GM12878 (cell line): ENCODE measurements at regions not wholly inside any gene's neighbourhood (a gene's known extent, or its start where the extent isn't known, plus 50 kb on each side); places are given as distances from the start of the nearest gene placed in this dataset.

ENCODE experiments used
- ETV6 ChIP-seq, 2 experiments: fragments of 450-650 bp in 1 of 2; IDR thresholded peaks in 1 of 2; conservative IDR thresholded peaks in 1 of 2; 2 replicates each; pipeline ENCODE4 v1.6.1; 2014; ENCODE audit warnings: antibody characterized with exemption in 1 of 2, borderline replicate concordance in 1 of 2, low read depth in 1 of 2, mild to moderate bottlenecking in 1 of 2, moderate library complexity in 1 of 2
- NR2C1 ChIP-seq: fragments of 450-650 bp; IDR thresholded peaks from 2 replicates; pipeline ENCODE4 v1.6.1; 2017; ENCODE audit warnings: antibody characterized with exemption, mild to moderate bottlenecking, moderate library complexity
- POLR2AphosphoS5 ChIP-seq: IDR thresholded peaks from 2 replicates; pipeline ENCODE4 v1.6.1; 2011; ENCODE audit warnings: mild to moderate bottlenecking, low read length, inconsistent platforms
- TF ChIP-seq, protein P1 (sequence below): fragments of 450-650 bp; IDR thresholded peaks from 2 replicates; pipeline ENCODE4 v1.6.1; 2014; ENCODE audit warnings: mild to moderate bottlenecking
- TF ChIP-seq, protein P2 (sequence below), 3 experiments: IDR thresholded peaks in 2 of 3; conservative IDR thresholded peaks in 1 of 3; 2 replicates each; pipeline ENCODE4 v1.5.1; 2011; ENCODE audit warnings: low read depth in 3 of 3, low read length in 3 of 3, mild to moderate bottlenecking in 3 of 3, control low read depth in 2 of 3, moderate library complexity in 2 of 3, inconsistent platforms in 1 of 3, mixed read lengths in 1 of 3; ENCODE audit not compliant: control insufficient read depth in 2 of 3, insufficient read depth in 1 of 3; ENCODE audit errors: extremely low read depth in 1 of 3

DNA sequence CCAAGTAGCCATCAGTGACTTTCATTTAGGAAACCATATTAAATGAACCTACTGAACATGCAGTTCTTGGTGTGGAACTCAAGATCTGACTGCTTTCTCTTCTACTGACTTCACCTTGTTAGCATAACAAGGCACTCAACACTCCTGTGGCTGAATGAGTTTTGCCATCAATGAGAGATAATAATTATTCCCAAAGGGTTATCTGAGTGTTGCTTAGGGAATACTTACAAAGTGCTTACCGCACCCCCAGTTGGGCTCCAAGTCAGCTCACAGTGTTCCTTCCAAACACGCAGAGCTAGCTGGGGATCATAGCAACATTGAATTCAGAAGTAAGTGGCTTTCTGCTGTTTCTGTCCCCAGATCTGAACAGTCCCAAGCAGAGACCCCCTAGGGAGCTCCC lies 182.9 kb downstream of the SREK1 start:
- TF ChIP-seq, protein P1, sequence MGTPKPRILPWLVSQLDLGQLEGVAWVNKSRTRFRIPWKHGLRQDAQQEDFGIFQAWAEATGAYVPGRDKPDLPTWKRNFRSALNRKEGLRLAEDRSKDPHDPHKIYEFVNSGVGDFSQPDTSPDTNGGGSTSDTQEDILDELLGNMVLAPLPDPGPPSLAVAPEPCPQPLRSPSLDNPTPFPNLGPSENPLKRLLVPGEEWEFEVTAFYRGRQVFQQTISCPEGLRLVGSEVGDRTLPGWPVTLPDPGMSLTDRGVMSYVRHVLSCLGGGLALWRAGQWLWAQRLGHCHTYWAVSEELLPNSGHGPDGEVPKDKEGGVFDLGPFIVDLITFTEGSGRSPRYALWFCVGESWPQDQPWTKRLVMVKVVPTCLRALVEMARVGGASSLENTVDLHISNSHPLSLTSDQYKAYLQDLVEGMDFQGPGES, result no peak
- TF ChIP-seq NR2C1 (no peak), ETV6 (conservative IDR thresholded peaks at IDR 0.05 in 1 of 2, IDR thresholded peaks at IDR 0.05 in 1 of 2; ENCODE audit: borderline replicate concordance in 1 of 2, low read depth in 1 of 2) (no peak), POLR2AphosphoS5 (no peak)
- TF ChIP-seq, protein P2, sequence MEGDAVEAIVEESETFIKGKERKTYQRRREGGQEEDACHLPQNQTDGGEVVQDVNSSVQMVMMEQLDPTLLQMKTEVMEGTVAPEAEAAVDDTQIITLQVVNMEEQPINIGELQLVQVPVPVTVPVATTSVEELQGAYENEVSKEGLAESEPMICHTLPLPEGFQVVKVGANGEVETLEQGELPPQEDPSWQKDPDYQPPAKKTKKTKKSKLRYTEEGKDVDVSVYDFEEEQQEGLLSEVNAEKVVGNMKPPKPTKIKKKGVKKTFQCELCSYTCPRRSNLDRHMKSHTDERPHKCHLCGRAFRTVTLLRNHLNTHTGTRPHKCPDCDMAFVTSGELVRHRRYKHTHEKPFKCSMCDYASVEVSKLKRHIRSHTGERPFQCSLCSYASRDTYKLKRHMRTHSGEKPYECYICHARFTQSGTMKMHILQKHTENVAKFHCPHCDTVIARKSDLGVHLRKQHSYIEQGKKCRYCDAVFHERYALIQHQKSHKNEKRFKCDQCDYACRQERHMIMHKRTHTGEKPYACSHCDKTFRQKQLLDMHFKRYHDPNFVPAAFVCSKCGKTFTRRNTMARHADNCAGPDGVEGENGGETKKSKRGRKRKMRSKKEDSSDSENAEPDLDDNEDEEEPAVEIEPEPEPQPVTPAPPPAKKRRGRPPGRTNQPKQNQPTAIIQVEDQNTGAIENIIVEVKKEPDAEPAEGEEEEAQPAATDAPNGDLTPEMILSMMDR (IDR thresholded peaks at IDR 0.05 in 2 of 3, conservative IDR thresholded peaks at IDR 0.05 in 1 of 3; ENCODE audit: control insufficient read depth in 2 of 3, extremely low read depth in 1 of 3, insufficient read depth in 1 of 3, low read depth in 3 of 3, low read length in 3 of 3), result no peak
